ENCODE measurements at regions not wholly inside any gene's neighbourhood (a gene's known extent, or its start where the extent isn't known, plus 50 kb on each side); places are given as distances from the start of the nearest gene placed in this dataset.

- no peak overlapping the region for H3K4me3 ChIP-seq (ENCODE audit: low read depth, low read length)
- TF ChIP-seq CTCF (IDR thresholded peaks at IDR 0.05; ENCODE audit: low read depth, low read length) = no peak
These were observed 149.4 kb upstream of the KCNMB2 start for GRCh38 chr3:178386880-178387279.

GRCh38 chr3:178388473-178388872 is 147.8 kb upstream of the KCNMB2 start:
- TF ChIP-seq CTCF (IDR thresholded peaks at IDR 0.05; ENCODE audit: low read depth, low read length) = no peak
- no peak overlapping the region for H3K4me3 ChIP-seq (ENCODE audit: low read depth, low read length)

GRCh38 chr3:178389258-178389657 is 147.0 kb upstream of the KCNMB2 start:
- TF ChIP-seq CTCF (IDR thresholded peaks at IDR 0.05; ENCODE audit: low read depth, low read length) = no peak
- no peak overlapping the region for H3K4me3 ChIP-seq (ENCODE audit: low read depth, low read length)

DNA sequence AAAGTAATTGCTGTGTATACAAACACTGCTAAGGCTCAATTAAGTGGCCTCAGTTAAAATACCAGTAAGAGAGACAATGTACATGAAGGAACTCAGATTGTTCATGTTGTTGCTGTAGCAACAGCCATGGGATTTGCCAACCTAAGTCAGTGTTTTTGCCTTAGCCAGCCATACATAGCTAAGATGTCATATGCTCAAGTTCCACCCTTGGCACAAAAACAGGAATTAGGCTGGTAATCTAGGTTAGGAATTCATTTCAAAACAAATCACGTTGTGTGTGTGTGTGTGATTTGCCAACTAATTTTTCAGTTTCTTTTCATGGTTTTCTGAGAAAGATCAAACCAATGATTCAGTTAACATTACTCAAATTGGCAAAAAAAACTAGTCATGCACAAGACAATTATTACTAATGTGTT is 143.7 kb upstream of the KCNMB2 start:
- no peak for TF ChIP-seq CTCF (IDR thresholded peaks at IDR 0.05; ENCODE audit: low read depth, low read length)
- H3K4me3 ChIP-seq (ENCODE audit: low read depth, low read length) = no peak overlapping the region

- no peak for TF ChIP-seq CTCF (IDR thresholded peaks at IDR 0.05; ENCODE audit: low read depth, low read length)
- no peak overlapping the region for H3K4me3 ChIP-seq (ENCODE audit: low read depth, low read length)
These were observed 143.1 kb upstream of the KCNMB2 start for GRCh38 chr3:178393146-178393545.

DNA sequence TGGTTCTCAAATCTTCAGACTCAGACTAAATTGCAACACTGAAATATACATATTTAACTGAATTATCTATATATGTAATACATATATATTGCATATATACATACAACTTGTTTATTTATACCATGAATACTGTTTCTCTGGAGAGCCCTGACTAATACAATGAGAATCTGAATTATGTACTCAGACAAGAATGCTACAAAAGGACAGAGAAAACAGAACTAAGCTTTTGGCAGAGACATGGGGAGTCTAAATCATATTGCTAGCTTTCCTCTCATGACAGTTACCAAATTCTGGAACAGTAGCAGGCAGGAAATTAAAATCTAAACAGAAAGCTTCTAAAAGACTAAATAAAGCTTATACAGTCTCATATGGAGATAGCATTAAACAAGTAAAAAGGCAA is 142.4 kb upstream of the KCNMB2 start:
- TF ChIP-seq CTCF (IDR thresholded peaks at IDR 0.05; ENCODE audit: low read depth, low read length) = no peak
- H3K4me3 ChIP-seq (ENCODE audit: low read depth, low read length) = no peak overlapping the region

DNA sequence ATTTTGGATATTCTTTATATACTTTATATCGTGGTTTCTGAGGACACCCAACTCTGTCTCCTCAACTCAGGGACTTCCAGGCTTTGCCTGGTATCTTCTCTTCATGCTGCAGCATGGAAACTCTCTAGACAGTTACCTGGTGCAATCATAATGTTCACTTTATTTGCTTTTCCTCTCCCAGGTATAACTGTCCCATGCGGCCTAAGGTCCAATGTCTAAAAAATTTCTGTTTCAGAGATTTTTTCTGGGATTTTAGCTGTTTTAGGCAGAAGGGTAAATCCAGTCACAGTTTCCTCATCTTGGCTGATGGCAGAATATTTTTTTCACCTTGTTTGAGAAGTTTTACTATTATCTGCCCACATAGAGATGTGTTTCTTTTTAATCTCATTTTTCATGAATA is 139.9 kb upstream of the KCNMB2 start:
- TF ChIP-seq CTCF (IDR thresholded peaks at IDR 0.05; ENCODE audit: low read depth, low read length) = no peak
- H3K4me3 ChIP-seq (ENCODE audit: low read depth, low read length) = no peak overlapping the region

Measured in WI38 (cell line).